ENCODE measurements at regions not wholly inside any gene's neighbourhood (a gene's known extent, or its start where the extent isn't known, plus 50 kb on each side); places are given as distances from the start of the nearest gene placed in this dataset.

DNA sequence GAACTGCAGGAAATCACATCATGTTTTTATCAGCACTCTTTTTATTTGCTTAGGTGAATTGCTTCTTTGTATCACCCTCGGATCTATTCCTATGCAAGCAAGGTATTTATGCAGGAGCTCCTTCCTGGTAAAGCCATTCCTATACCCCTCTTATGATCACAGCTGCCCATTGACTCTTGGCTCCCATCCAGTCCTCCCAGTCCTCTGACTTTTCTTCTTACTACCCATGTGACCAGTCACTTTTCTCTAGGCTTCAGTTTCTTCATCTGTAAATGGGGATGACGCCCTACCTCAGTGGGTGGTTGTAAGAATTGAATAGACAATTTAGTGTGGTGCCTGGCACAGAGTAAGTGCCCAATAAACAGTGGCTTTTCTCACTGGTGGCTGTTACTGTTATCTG, 144.9 kb downstream of the FHIP1A start:
- DNase-seq (ENCODE audit: extremely low spot score, unreplicated experiment), result no peak
- H3K36me3 Mint-ChIP-seq (ENCODE audit: unreplicated experiment), result peaks cover 3% of the 10 kb centered on the region
- no peaks in the 10 kb centered on the region for H3K4me1 Mint-ChIP-seq (ENCODE audit: unreplicated experiment)
- no peak overlapping the region for H3K4me3 Mint-ChIP-seq (ENCODE audit: unreplicated experiment)
- H3K27ac Mint-ChIP-seq (ENCODE audit: unreplicated experiment), result no peak overlapping the region
- H3K27me3 Mint-ChIP-seq (ENCODE audit: unreplicated experiment), result peaks cover 45% of the 10 kb centered on the region
- H3K9me3 Mint-ChIP-seq (ENCODE audit: unreplicated experiment), result peaks cover 9% of the 10 kb centered on the region
- TF ChIP-seq CTCF (IDR thresholded peaks at IDR 0.05), result no peak

GRCh38 chr4:151555151-151555945, 146.4 kb downstream of the FHIP1A start:
- peaks cover 55% of the 10 kb centered on the region for H3K27me3 Mint-ChIP-seq (ENCODE audit: unreplicated experiment)
- no peak overlapping the region for H3K27ac Mint-ChIP-seq (ENCODE audit: unreplicated experiment)
- no peaks in the 10 kb centered on the region for H3K4me1 Mint-ChIP-seq (ENCODE audit: unreplicated experiment)
- no peak for DNase-seq (ENCODE audit: extremely low spot score, unreplicated experiment)
- no peak for TF ChIP-seq CTCF (IDR thresholded peaks at IDR 0.05)
- no peaks in the 10 kb centered on the region for H3K9me3 Mint-ChIP-seq (ENCODE audit: unreplicated experiment)
- H3K36me3 Mint-ChIP-seq (ENCODE audit: unreplicated experiment), result no peaks in the 10 kb centered on the region
- H3K4me3 Mint-ChIP-seq (ENCODE audit: unreplicated experiment), result no peak overlapping the region

DNA sequence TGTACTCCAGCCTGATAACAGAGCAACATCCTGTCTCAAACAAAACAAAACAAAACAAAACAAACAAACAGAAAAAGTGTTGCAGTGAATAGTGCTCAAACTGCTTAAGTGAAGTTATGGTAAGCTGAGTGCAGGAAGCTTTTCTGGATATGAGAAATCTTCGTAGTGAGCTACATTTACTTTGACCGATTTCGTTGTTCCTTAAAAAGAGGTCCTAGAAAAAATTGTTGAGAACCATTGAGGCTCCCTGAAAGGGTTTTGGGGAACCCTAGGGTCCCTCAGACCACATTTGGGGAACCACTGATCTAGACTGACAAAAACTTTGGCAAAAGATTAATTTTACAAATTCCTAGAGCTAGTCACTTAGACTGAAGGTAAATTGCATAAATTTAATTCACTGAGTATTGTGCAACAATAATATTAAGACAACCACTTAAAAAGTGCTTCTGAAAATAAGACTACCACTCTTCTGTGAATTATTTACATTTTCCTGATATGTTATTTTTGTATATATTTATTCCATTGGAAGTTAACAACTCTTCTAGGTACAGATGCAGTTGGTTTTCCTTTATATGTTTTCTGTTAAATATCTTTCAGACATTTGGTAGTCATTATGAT, 149.6 kb downstream of the FHIP1A start:
- Mint-ChIP-seq H3K4me1 (ENCODE audit: unreplicated experiment) (no peaks in the 10 kb centered on the region), H3K36me3 (ENCODE audit: unreplicated experiment) (no peaks in the 10 kb centered on the region), H3K4me3 (ENCODE audit: unreplicated experiment) (no peak overlapping the region), H3K9me3 (ENCODE audit: unreplicated experiment) (no peaks in the 10 kb centered on the region), H3K27me3 (ENCODE audit: unreplicated experiment) (peaks cover 67% of the 10 kb centered on the region), H3K27ac (ENCODE audit: unreplicated experiment) (no peak overlapping the region)
- TF ChIP-seq CTCF (IDR thresholded peaks at IDR 0.05), result no peak
- no peak for DNase-seq (ENCODE audit: extremely low spot score, unreplicated experiment)

DNA sequence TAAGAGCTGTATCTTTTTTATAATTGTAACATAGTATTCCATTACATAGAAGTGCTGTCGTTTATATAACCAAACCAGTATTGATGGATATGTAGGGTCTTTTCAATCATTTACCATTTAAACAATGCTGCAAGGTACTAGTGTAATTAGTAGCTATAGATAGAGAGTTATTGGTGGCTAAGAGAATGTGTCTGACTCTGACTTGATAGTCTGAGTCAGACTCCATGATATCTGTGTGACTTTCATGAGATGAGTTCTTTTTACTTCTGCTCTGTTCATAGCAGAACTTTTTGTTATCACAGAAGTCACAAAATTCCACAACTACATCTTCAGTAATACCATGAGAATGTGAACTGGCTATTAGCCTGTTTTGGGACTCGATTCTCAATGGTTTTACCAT, 150.6 kb downstream of the FHIP1A start:
- no peak for TF ChIP-seq CTCF (IDR thresholded peaks at IDR 0.05)
- no peak overlapping the region for H3K4me3 Mint-ChIP-seq (ENCODE audit: unreplicated experiment)
- no peaks in the 10 kb centered on the region for H3K36me3 Mint-ChIP-seq (ENCODE audit: unreplicated experiment)
- H3K27ac Mint-ChIP-seq (ENCODE audit: unreplicated experiment), result no peak overlapping the region
- no peaks in the 10 kb centered on the region for H3K9me3 Mint-ChIP-seq (ENCODE audit: unreplicated experiment)
- H3K27me3 Mint-ChIP-seq (ENCODE audit: unreplicated experiment), result peaks cover 61% of the 10 kb centered on the region
- H3K4me1 Mint-ChIP-seq (ENCODE audit: unreplicated experiment), result no peaks in the 10 kb centered on the region
- no peak for DNase-seq (ENCODE audit: extremely low spot score, unreplicated experiment)

- Mint-ChIP-seq H3K36me3 (ENCODE audit: unreplicated experiment) (no peaks in the 10 kb centered on the region), H3K27me3 (ENCODE audit: unreplicated experiment) (peaks cover 57% of the 10 kb centered on the region), H3K4me3 (ENCODE audit: unreplicated experiment) (no peak overlapping the region), H3K9me3 (ENCODE audit: unreplicated experiment) (no peaks in the 10 kb centered on the region), H3K4me1 (ENCODE audit: unreplicated experiment) (no peaks in the 10 kb centered on the region), H3K27ac (ENCODE audit: unreplicated experiment) (no peak overlapping the region)
- no peak for TF ChIP-seq CTCF (IDR thresholded peaks at IDR 0.05)
- DNase-seq (ENCODE audit: extremely low spot score, unreplicated experiment), result no peak
These were observed 152.7 kb downstream of the FHIP1A start for GRCh38 chr4:151561551-151562256.
